HG03060 (cell line): ENCODE measurements at regions not wholly inside any gene's neighbourhood (a gene's known extent, or its start where the extent isn't known, plus 50 kb on each side); places are given as distances from the start of the nearest gene placed in this dataset.
"Not testable (repeated sequence)": the region's sequence is repeated elsewhere in the genome, so short reads cannot be mapped to it uniquely, and the experiment has no call there.

Source experiments
- ATAC-seq: cut with Tn5 transposase; IDR thresholded peaks from one replicate; pipeline ENCODE4 v1.9.1; 2021; ENCODE audit warnings: low read depth, moderate number of reproducible peaks; ENCODE audit not compliant: unreplicated experiment

DNA sequence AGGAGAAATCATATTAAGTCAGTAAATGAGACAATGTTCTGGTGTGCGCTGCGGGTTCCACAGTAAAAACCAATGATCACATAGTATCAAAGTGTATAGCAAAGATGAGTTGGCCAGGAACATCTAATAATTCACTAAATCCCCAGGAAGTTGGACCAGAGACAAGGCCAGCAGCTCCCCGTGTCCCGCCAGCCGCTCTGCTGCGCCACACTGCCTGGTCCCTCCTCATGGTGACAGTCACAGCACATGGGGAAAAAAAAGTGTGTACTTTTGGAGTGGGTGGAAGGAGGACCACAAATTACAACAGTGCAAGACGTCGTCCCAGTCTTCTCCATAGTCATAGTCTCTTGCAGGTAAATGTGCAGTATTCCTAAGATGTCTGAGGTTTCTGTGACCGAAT is 239.0 kb upstream of the RNF32 start:
- no peak for ATAC-seq

DNA sequence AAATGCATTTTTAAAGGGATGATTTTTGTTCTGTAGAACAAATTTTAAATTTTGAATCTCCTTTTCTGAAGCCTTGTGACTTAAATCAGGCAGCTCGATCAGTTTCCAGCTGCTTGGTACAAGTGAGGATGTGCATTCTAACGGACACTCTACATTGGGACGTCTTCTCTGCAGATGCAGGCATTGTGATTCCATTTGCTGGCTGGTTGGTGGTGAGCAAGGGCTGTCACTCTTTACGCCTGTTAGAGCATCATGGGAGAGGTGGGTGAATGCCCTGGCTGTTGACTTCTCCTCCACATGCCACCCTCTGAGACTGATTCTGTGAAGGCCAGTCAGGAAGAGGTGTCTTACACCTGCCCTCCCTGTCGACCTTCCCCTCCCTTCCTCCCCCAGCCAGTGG is 240.5 kb upstream of the RNF32 start:
- no peak for ATAC-seq

DNA sequence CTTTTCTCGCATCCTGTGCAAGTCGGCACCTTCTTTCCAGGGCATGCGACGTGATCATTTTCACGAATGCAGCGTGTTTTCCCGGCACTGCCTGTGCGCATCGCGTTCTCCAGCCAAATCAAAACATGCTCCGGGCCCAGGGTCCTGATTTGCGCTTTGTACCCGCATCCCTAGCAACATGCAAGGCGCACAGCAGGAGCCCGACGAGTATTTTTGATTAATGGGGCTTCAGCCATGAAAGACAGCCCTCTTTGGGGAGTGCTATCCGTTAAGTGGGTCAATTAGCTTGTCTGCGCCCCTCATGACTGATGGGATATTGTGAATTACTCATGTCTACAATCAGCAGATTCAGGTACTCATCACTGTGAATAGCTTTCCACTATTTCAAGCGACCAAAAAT is 243.3 kb upstream of the RNF32 start:
- no peak for ATAC-seq

DNA sequence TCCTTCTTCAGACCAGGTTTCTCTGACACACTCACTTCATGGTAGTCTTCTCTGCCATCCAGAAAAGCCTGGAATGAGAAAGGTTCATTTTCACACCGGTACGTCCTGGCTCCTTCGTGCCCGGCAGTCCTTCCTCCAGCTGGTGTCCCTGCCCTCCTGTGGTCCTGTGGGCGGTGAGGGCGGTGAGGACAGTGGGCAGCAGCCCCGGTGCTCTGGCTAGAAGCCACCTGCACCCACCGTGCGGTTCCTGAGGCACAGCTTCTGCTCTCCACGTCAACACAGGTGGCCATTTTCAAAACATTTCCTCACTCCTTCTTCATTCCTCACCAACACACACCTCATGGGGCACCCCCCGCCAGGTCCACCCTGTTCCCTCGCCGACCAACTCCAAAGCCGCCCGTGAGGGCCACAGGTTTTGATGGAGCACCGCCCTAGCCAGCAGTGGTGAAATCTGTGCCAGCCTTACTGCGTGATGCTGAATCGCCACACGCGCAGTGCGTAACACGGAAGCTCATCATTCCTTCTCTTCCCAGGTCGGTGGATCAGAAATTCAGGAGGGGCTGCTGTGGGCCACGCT is 251.4 kb upstream of the RNF32 start:
- no peak for ATAC-seq

DNA sequence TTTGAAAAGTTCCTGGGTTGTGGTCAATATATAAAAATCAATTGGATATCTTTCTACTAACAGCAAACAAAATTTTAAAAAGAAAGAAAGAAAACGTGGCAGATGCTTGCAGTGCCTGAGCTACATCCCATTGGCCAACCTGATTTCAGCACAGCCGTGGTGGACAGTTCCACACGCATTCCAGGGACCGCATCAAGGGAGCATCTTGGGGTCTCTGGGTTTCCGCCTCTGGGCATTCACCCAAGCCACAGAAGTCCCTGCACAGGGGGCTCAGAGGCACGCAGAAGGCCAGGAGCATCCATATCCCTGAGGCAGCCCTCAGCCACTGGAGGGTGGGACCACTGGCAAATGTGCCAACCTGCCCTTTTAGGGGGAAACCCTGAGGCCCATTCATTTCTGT is 254.5 kb upstream of the RNF32 start:
- ATAC-seq = no peak

DNA sequence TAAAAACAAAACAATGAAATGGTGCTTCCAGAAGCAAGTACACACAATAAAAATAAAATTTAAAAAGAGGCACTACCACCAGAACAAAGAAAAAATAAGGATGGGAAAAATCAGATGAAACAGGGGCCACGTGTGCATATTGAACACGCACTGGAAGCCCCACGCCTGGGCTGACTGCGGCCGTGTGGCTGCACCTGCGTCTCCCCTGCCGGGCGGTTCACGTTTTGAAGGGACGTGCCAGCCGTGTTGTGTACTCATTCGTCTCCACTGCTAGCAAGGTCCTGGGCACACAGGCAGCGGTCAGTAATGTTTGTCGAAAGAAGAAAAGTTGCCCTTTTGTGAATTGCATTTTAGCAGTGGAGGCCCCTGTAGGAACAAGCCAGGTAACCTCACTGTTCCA is 255.9 kb upstream of the RNF32 start:
- ATAC-seq = no peak

DNA sequence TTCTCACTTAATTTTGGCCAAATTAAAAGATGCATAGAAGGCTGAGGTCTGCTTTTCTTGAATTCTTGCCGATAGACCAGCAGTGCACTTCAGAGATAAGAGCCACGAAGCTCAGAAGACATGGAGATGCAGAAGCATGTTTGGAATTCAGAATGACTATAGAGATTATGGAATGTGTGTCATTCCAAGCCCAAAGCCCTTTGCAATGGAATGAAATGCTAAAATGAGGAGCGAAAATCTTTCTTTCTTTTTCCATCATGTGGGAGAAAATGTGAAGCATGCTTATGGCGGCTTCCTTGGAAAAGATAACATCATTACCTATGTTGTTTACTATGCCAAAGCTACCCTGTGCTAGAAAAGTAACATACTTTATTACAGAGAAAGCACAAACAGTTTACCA is 257.0 kb upstream of the RNF32 start:
- no peak for ATAC-seq

DNA sequence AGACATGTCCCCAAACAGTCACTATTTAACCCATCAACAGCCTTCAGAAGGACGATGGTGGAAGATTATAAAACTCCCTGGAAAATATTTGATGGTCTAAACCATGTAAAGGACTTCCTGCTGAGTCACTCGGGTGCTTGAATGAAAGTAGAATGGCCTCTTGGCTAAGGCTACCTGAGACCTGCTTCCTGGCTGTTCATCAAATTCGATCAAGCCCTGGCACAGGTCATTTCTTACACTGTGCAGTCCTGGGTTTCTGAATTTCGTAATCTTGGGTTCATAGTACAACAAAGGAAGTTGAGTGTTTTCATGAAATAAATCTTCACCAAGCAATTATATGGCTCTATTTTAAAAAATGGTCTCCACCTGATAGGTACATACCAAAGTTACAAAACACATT is 260.3 kb upstream of the RNF32 start:
- ATAC-seq = no peak

DNA sequence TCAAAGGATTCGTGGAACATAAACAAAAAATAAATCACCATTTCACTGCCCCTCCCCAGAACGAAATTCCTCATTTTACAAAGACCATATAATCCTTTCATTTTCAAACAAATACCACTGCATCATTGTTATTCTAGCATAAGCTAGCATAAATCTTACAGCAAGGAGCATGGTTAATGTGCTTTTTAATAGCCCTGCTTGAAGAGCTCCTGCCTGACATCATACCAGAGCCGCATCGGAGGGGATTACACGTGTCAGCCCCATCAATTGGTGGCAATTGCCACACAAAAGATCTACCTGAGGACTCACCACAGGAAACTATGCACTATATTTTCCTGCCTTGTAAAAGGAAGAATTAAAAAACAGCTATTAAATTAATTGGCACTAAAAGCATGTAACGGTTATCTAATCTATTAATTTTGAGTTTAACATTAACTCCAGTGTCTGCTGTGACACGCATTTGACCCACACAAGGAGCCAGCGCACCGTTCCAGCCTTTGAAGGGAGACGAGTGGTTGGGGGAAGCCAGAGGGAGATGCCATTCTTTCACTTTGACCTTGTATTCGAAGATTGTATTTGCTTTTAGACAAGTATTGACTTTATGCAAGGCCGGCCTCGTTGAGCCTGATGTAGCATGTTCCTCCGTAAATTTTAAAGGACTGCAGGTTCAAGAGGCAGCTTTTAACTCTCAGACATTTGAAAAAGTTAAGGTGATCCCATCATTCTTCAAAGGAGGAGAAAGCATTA is 261.1 kb upstream of the RNF32 start:
- ATAC-seq = no peak

DNA sequence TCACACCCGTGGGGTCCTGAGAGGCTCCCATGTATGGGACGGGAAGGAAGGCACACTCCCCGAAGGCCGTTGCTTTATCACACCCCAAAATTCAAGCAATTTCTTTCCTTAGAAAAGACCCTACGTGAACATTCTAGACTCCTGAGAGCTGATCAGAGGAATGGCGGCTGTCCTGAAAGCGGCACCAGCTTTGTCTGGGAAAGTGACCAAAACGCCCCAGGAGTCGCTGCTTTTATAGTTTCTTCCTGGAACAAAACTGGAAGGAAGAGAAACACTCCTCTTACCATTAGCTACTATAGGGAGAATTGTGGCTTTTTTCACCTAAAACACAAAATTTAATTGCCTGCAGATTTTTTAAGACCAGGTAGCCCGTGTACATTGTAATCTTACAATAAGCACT is 261.8 kb upstream of the RNF32 start:
- ATAC-seq = no peak

DNA sequence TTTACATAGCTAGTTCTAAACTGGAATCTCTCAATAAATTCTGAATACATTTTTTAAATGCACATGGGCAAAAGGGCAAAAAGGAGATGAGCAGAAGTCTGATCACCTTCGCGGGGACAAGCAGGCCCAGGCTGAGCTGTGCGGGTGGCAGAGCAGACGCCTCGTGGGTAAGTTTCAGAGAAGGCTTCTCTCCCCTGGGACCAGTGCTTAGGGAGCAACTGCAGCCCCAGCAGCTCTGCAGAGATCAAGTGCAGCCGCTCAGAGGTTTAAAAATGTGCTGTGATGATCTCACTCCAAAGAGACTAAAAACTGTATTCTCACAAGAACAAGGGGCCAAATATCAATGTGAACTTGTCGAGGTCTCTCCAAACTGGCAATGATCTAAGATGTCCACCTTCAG is 264.3 kb upstream of the RNF32 start:
- no peak for ATAC-seq

DNA sequence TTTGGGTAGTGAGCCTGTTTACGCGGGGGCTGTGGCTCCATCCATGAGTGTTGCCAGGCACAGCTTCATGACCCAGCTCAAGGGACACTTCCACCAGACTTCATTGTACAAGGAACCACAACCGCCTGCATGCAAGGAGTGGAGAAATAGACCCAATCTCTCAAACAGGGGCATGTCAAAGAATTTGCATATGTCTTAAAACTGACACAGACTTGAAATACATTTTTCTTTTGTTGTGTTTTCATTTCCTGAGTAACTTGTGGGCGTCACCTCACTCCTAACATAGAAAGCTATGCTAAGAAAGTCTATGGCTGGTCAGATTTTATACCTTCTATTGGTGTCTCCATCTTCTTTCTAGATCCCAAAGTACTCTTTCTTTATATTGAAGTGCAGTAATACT is 266.2 kb upstream of the RNF32 start:
- no peak for ATAC-seq

DNA sequence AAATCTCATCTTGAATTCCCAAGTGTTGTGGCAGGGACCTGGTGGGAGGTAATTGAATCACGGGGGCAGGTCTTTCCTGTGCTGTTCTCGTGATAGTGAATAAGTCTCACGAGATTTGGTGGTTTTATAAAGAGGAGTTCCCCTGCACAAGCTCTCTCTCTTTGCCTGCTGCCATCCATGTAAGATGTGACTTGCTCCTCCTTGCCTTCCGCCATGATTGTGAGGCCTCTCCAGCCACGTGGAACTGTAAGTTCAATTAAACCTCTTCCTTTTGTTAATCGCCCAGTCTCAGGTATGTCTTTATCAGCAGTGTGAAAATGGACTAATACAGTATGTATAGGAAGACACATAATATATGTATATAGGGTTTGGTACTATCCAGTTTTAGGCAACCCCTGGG is 270.6 kb upstream of the RNF32 start:
- not testable (repeated sequence) for ATAC-seq

DNA sequence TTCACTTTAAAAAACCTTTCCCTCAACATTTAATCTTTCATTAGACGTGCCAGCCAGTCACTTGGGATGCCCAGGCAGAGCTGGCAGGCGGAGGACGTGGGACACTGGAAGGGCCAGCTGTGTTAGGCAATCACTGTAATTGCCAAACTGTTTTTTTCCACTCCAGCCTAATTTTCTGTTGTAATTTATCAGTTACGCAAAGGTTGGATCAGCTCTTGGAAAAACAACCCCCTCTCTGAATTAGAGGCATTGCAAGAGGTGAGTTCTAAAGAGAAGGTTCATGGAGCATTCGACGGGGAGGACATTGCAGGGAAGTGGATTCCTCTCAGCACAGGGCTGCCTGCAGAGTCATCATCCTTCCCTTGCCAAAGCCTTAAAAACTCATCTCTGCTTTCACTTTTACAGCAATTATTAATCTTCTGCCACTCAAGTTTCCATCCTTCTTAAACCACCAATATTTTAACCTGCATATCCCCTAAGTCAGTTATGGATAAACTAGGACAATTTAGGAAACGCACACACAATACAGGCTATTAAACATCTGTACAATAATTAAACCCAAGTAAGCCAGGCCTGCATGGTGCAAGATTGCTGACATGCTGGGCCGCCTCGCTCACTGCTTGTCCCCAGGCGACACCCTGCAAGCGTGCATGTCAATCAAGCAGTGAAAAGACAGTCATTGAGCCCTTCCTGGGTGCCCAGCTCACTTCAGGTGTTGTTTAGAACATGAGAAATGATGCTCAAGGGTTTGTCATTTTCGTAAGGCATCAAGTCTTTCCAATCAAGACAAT is 272.3 kb upstream of the RNF32 start:
- ATAC-seq = no peak

DNA sequence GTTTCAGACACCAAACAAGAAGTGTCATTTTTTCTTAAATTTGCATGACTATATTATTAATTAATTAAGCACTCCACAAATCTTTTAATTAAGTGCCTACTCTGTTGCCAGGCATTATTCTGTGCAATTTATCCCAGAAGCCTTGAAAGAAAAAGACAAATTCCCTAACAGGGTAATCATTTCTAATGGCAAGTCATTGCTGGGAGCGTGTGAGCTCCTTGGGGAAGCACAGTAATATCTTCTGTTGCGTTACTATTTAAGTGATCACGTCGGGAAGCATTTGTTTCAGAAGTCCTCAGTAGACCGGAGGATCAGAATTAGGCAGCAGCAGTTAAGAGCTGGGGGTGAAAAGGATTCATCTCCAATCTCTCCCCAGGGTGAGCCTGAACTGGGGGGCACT is 276.8 kb upstream of the RNF32 start:
- no peak for ATAC-seq

DNA sequence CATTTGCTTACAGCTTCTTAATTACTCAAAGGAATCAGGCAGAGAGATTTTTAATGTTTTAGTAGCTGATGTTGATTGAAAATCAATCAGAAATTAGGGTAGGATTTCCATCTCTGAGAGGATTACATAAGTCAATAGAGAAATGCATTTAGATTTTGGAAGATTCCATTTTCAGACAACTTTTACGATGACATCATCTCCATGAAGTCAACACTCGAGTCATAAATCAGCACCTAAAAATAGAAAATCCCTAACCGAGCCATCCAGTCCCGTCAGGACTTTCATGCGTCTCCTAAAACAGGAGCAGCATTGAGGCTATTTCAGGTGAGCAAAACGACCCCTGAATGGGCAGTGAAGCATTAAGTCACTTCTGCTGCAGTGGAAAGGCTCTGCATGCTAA is 279.7 kb upstream of the RNF32 start:
- ATAC-seq = no peak

DNA sequence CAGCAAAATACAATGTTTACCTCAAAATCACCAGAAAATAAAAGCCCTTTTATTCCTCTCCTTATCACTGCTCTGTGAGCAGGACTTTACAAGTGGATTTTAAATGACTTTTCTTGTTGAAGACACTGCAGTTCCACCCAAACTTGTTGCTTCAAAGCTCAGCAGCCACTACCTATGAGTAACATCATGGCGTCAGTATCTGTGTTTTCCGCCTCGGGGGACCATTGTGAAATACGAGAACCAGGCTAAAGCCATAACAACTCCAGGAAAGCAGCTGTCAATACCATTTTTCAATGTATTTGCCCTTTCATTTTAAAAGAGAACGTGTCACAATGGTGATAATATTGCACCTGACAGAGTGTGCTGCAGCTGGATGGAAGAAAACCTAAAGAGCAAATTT is 284.0 kb upstream of the RNF32 start:
- no peak for ATAC-seq

DNA sequence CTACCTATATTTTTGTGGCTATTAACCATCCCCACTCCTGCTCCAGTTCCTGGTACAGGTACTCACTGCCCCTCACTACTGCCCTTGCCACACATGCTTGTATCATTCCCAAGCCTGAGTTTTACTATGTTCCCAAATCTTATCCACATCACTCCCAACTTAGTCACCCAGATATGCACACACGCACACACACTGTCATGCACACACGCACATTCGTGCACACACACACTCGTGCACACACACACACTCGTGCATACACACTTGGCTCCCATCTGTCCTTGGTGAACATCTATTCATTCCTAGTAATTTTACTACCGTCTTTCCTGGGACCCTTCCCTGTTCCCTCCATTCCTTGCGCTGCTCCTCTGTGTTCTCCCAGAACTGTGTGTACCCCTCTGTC is 287.2 kb upstream of the RNF32 start:
- no peak for ATAC-seq

DNA sequence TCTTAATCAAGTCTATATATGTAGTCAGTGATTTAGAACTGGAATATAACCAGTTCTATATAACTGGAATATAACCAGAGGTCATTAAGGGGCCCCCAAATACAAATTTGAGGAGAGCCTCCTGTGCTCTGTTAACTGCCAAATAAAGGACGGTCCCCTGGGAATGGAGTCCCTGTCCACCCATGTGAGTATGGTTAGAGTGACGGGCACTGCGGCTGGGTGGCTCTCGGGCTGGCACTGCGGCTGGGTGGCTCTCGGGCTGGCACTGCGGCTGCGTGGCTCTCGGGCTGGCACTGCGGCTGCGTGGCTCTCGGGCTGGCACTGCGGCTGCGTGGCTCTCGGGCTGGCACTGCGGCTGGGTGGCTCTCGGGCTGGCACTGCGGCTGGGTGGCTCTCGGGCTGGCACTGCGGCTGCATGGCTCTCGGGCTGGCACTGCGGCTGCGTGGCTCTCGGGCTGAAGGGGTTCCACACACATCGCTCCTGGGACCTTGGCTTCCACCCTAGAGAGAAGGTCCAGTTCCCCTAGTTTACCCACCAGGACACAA is 292.8 kb upstream of the RNF32 start:
- not testable (repeated sequence) for ATAC-seq

DNA sequence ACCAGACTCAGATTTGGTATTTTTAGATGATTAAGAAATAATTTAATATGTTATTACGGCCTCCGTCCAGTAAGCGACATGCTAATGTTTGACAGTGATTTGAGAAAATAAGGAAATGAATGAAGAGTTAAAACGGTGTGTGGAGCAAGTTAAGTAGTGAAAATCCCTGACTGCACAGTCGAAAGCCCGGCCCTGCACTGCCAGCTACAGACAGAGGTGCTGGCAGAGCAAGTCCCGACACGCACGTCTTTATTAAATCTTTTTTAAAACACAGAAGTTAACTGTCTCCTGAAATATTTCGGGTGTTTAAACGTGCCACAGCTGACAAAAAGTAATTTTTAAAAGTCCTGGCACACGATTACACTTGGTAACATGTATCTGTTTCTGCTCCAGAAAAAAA is 293.4 kb upstream of the RNF32 start:
- no peak for ATAC-seq

DNA sequence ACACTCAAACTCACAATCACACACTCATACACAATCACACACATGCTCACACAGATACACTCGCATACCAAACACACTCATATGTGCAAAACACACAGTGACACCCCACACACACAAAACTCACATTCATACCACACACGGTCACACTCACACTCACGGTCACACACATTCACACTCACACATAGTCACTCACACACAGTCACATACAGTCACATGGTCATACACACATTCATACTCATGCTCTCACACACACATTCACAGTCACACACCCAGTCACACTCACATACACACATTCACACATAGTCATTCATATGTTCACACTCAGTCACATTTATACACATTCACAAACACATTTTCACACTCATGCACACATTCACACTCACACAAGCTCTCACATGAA is 296.0 kb upstream of the RNF32 start:
- ATAC-seq = no peak

DNA sequence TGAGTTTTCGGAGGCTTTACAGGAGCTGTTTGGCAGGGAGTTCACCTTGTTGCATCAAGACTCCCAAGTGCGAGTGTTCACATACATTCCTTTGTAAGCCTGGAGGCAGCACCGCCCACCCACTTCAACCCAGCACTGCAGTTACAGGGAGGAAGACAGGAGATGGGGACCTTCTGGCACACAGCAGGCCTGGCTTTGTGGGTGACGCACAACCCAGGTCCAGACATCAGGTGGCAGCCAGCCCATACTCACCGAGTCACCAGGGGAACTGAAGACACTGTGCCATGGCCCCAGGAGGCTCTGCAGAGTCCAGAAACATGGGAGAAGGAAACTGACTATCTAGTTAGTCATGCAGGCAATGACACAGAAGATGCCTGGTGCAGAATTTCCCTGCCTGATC is 305.9 kb upstream of the RNF32 start:
- ATAC-seq = no peak
